Sigmoid colon (tissue), 6 donors: ENCODE measurements at regions not wholly inside any gene's neighbourhood (a gene's known extent, or its start where the extent isn't known, plus 50 kb on each side); places are given as distances from the start of the nearest gene placed in this dataset.

Experiments
- DNase-seq: peaks from one replicate; pipeline ENCODE4 v3.0.0-alpha.2; 2019
- H3K27ac ChIP-seq, 4 donors: fragments of 200-600 bp; sonication (generic); one replicate each; pipeline ENCODE4 v1.5.1; 2016 to 2019; ENCODE audit warnings: mild to moderate bottlenecking in 1 of 4
- H3K27me3 ChIP-seq, 3 donors: fragments of 200-600 bp; sonication (generic); one replicate each; pipeline ENCODE4 v1.5.1; 2019; ENCODE audit warnings: mild to moderate bottlenecking in 1 of 3
- H3K36me3 ChIP-seq, 4 donors: fragments of 200-600 bp; sonication (generic); one replicate each; pipeline ENCODE4 v1.5.1; 2016 to 2019
- H3K4me1 ChIP-seq, 4 donors: fragments of 200-600 bp; sonication (generic); one replicate each; pipeline ENCODE4 v1.5.1; 2017 to 2019
- H3K4me3 ChIP-seq, 4 donors: fragments of 200-600 bp; sonication (generic); one replicate each; pipeline ENCODE4 v1.5.1; 2017 to 2019; ENCODE audit warnings: mild to moderate bottlenecking in 2 of 4, moderate library complexity in 1 of 4
- H3K9me3 ChIP-seq, 4 donors: fragments of 200-600 bp in 3 of 4; sonication (generic) in 3 of 4; one replicate each; pipeline versions ENCODE4 v1.5.1 to v1.6.1; 2013 to 2019
- CTCF ChIP-seq, 4 experiments: fragments of 450-650 bp in 3 of 4; fragments of 200-600 bp in 1 of 4; IDR thresholded peaks; one replicate each; pipeline ENCODE4 v1.5.1; 2016 to 2019; ENCODE audit warnings: antibody characterized with exemption in 4 of 4, mild to moderate bottlenecking in 3 of 4, moderate library complexity in 2 of 4
- EP300 ChIP-seq, 4 donors: sonication (generic); formaldehyde crosslinking; IDR thresholded peaks; one replicate each; pipeline ENCODE4 v1.6.1; 2017; ENCODE audit warnings: antibody characterized with exemption in 4 of 4
- POLR2A ChIP-seq, 2 donors: fragments of 450-650 bp; IDR thresholded peaks; one replicate each; pipeline ENCODE4 v1.6.1; 2016; ENCODE audit warnings: antibody characterized with exemption in 2 of 2, mild to moderate bottlenecking in 2 of 2, moderate library complexity in 2 of 2
- POLR2AphosphoS5 ChIP-seq, 4 donors: sonication (generic); formaldehyde crosslinking; IDR thresholded peaks; one replicate each; pipeline ENCODE4 v1.6.1; 2017; ENCODE audit warnings: antibody characterized with exemption in 4 of 4
- WGBS, 2 donors: extraction: QIAGEN DNeasy Blood & Tissue Kit; methylation state at CpG; one replicate each; pipeline ENCODE4 v1.1.7; 2013; 5-methylcytosine and 5-hydroxymethylcytosine counted together
- intact Hi-C: fragments of 100-400 bp; cut with DNase I; formaldehyde crosslinking; loops from one replicate; pipeline ENCODE4 v1.15.1; 2023
- donor health status: healthy with polysubstance abuse.
- donor health status: healthy.

- H3K27me3 ChIP-seq: peaks cover 0 to 20% (median 0%) of the 10 kb centered on the region in 3 donors
- TF ChIP-seq POLR2AphosphoS5 (IDR thresholded peaks at IDR 0.05) (no peak), EP300 (IDR thresholded peaks at IDR 0.05) (no peak), CTCF (IDR thresholded peaks at IDR 0.05) (no peak), POLR2A (IDR thresholded peaks at IDR 0.05) (no peak)
- no peaks in the 10 kb centered on the region for H3K36me3 ChIP-seq
- H3K4me1 ChIP-seq: no peaks in the 10 kb centered on the region
- H3K9me3 ChIP-seq: no peaks in the 10 kb centered on the region
- no peak overlapping the region for H3K4me3 ChIP-seq
- no peak overlapping the region for H3K27ac ChIP-seq
- intact Hi-C loops: no loop called here
- no peak for DNase-seq
- 7 to 24% methylated on average over 2 of the region's 2 CpGs for WGBS, 2 donors
These were observed 82.8 kb downstream of the MARCHF4 start for GRCh38 chr2:216289470-216289869.

GRCh38 chr2:216287251-216287650, 85.0 kb downstream of the MARCHF4 start:
- intact Hi-C loops: no loop called here
- WGBS, 2 donors: 9 to 44% methylated on average over 5 of the region's 5 CpGs
- H3K9me3 ChIP-seq: no peaks in the 10 kb centered on the region
- H3K4me3 ChIP-seq: no peak overlapping the region
- no peak for TF ChIP-seq POLR2AphosphoS5 (IDR thresholded peaks at IDR 0.05)
- H3K27me3 ChIP-seq: peaks cover 0 to 20% (median 0%) of the 10 kb centered on the region in 3 donors
- H3K36me3 ChIP-seq: no peaks in the 10 kb centered on the region
- H3K27ac ChIP-seq: no peak overlapping the region
- H3K4me1 ChIP-seq: no peaks in the 10 kb centered on the region
- no peak for DNase-seq

GRCh38 chr2:216286616-216287231, 85.6 kb downstream of the MARCHF4 start:
- no peaks in the 10 kb centered on the region for H3K36me3 ChIP-seq
- no peaks in the 10 kb centered on the region for H3K4me1 ChIP-seq
- no peak overlapping the region for H3K4me3 ChIP-seq
- H3K27ac ChIP-seq: no peak overlapping the region
- no peak for TF ChIP-seq POLR2A (IDR thresholded peaks at IDR 0.05)
- TF ChIP-seq EP300 (IDR thresholded peaks at IDR 0.05): no peak
- TF ChIP-seq POLR2AphosphoS5 (IDR thresholded peaks at IDR 0.05): no peak
- H3K9me3 ChIP-seq: no peaks in the 10 kb centered on the region
- DNase-seq: no peak
- 19 to 61% methylated on average over 8 of the region's 8 CpGs for WGBS, 2 donors
- intact Hi-C loops: no loop called here
- peaks cover 0 to 20% (median 0%) of the 10 kb centered on the region in 3 donors for H3K27me3 ChIP-seq

- peaks cover 0 to 20% (median 0%) of the 10 kb centered on the region in 3 donors for H3K27me3 ChIP-seq
- TF ChIP-seq POLR2A (IDR thresholded peaks at IDR 0.05) (no peak), CTCF (IDR thresholded peaks at IDR 0.05) (no peak), EP300 (IDR thresholded peaks at IDR 0.05) (no peak), POLR2AphosphoS5 (IDR thresholded peaks at IDR 0.05) (no peak)
- DNase-seq: no peak
- WGBS, 2 donors: 67 to 69% methylated on average over 7 of the region's 7 CpGs
- no peak overlapping the region for H3K27ac ChIP-seq
- intact Hi-C loops: no loop called here
- no peaks in the 10 kb centered on the region for H3K36me3 ChIP-seq
- no peaks in the 10 kb centered on the region for H3K9me3 ChIP-seq
- H3K4me1 ChIP-seq: no peaks in the 10 kb centered on the region
- H3K4me3 ChIP-seq: no peak overlapping the region
These were observed 86.6 kb downstream of the MARCHF4 start for GRCh38 chr2:216285701-216286100.

- H3K9me3 ChIP-seq: no peaks in the 10 kb centered on the region
- H3K4me3 ChIP-seq: no peak overlapping the region
- H3K36me3 ChIP-seq: no peaks in the 10 kb centered on the region
- WGBS, 2 donors: 92 to 93% methylated on average over 3 of the region's 3 CpGs
- TF ChIP-seq CTCF (IDR thresholded peaks at IDR 0.05): no peak
- no peak for TF ChIP-seq POLR2AphosphoS5 (IDR thresholded peaks at IDR 0.05)
- no peak for TF ChIP-seq POLR2A (IDR thresholded peaks at IDR 0.05)
- TF ChIP-seq EP300 (IDR thresholded peaks at IDR 0.05): no peak
- DNase-seq: no peak
- intact Hi-C loops: no loop called here
- H3K27me3 ChIP-seq: peaks cover 0 to 20% (median 0%) of the 10 kb centered on the region in 3 donors
- no peak overlapping the region for H3K27ac ChIP-seq
- H3K4me1 ChIP-seq: peaks cover 0 to 6% (median 5%) of the 10 kb centered on the region in 4 donors
These were observed 87.6 kb downstream of the MARCHF4 start for GRCh38 chr2:216284708-216285107.
